Liver (tissue), 8 donors: ENCODE measurements at regions not wholly inside any gene's neighbourhood (a gene's known extent, or its start where the extent isn't known, plus 50 kb on each side); places are given as distances from the start of the nearest gene placed in this dataset.

Experiments
- DNase-seq: peaks from one replicate; pipeline ENCODE4 v3.0.0-alpha.2; 2017; ENCODE audit warnings: low spot score
- H3K27ac ChIP-seq, 2 donors: one replicate each; pipeline ENCODE4 v1.7.0; 2013; ENCODE audit warnings: inconsistent platforms in 2 of 2, low read length in 2 of 2, control low read depth in 1 of 2, low read depth in 1 of 2, mild to moderate bottlenecking in 1 of 2
- H3K27me3 ChIP-seq, 4 donors: one replicate each; pipeline versions ENCODE4 v1.6.1 to v1.7.0; 2013; ENCODE audit warnings: low read length in 3 of 4, inconsistent platforms in 1 of 4, mild to moderate bottlenecking in 1 of 4, moderate library complexity in 1 of 4; ENCODE audit not compliant: control insufficient read depth in 4 of 4, insufficient read depth in 4 of 4
- H3K36me3 ChIP-seq, 4 donors: one replicate each; pipeline versions ENCODE4 v1.6.1 to v1.7.0; 2013; ENCODE audit warnings: low read length in 3 of 4, mild to moderate bottlenecking in 3 of 4, low read depth in 1 of 4, moderate library complexity in 1 of 4; ENCODE audit not compliant: control insufficient read depth in 4 of 4, insufficient read depth in 3 of 4
- H3K4me1 ChIP-seq, 4 donors: one replicate each; pipeline versions ENCODE4 v1.6.1 to v1.7.0; 2013; ENCODE audit warnings: low read length in 3 of 4, mild to moderate bottlenecking in 3 of 4, moderate library complexity in 1 of 4; ENCODE audit not compliant: control insufficient read depth in 4 of 4, insufficient read depth in 4 of 4
- H3K4me3 ChIP-seq, 3 donors: one replicate each; pipeline versions ENCODE4 v1.6.1 to v1.7.0; 2013; ENCODE audit warnings: low read length in 3 of 3, control low read depth in 1 of 3, low read depth in 1 of 3, mild to moderate bottlenecking in 1 of 3
- H3K9ac ChIP-seq, 2 donors: one replicate each; pipeline ENCODE4 v1.7.0; 2013; ENCODE audit warnings: low read length in 2 of 2, mild to moderate bottlenecking in 2 of 2, moderate library complexity in 2 of 2, control low read depth in 1 of 2, low read depth in 1 of 2
- H3K9me3 ChIP-seq, 4 donors: one replicate each; pipeline versions ENCODE4 v1.6.1 to v1.7.0; 2013; ENCODE audit warnings: low read length in 3 of 4; ENCODE audit not compliant: control insufficient read depth in 4 of 4
- EGR1 ChIP-seq, 2 donors: IDR thresholded peaks; 2 replicates each; pipeline ENCODE4 v1.6.1; 2016 to 2018; ENCODE audit warnings: antibody characterized with exemption in 2 of 2, low read depth in 2 of 2
- FOXA1 ChIP-seq: IDR thresholded peaks from 2 replicates; pipeline ENCODE4 v1.6.1; 2016; ENCODE audit warnings: antibody characterized with exemption
- FOXA2 ChIP-seq: IDR thresholded peaks from 2 replicates; pipeline ENCODE4 v1.6.1; 2016; ENCODE audit warnings: antibody characterized with exemption
- GABPA ChIP-seq, 2 donors: IDR thresholded peaks in 1 of 2; conservative IDR thresholded peaks in 1 of 2; 2 replicates each; pipeline ENCODE4 v1.6.1; 2016; ENCODE audit warnings: antibody characterized with exemption in 2 of 2, mild to moderate bottlenecking in 1 of 2, moderate library complexity in 1 of 2
- HNF4G ChIP-seq: IDR thresholded peaks from 2 replicates; pipeline ENCODE4 v1.6.1; 2016; ENCODE audit warnings: antibody characterized with exemption
- JUND ChIP-seq, 2 donors: IDR thresholded peaks; 2 replicates each; pipeline ENCODE4 v1.6.1; 2016; ENCODE audit warnings: antibody characterized with exemption in 2 of 2
- NR2F2 ChIP-seq: IDR thresholded peaks from 2 replicates; pipeline ENCODE4 v1.6.1; 2016; ENCODE audit warnings: antibody characterized with exemption
- RAD21 ChIP-seq, 2 donors: IDR thresholded peaks; 2 replicates each; pipeline ENCODE4 v1.6.1; 2016; ENCODE audit warnings: antibody characterized with exemption in 2 of 2, mild to moderate bottlenecking in 2 of 2
- RXRA ChIP-seq, 2 donors: IDR thresholded peaks; 2 replicates each; pipeline ENCODE4 v1.6.1; 2017 to 2018; ENCODE audit warnings: antibody characterized with exemption in 2 of 2, mild to moderate bottlenecking in 1 of 2
- TAF1 ChIP-seq: conservative IDR thresholded peaks from 2 replicates; pipeline ENCODE4 v1.6.1; 2016; ENCODE audit warnings: antibody characterized with exemption, mild to moderate bottlenecking
- YY1 ChIP-seq: IDR thresholded peaks from 2 replicates; pipeline ENCODE4 v1.6.1; 2016; ENCODE audit warnings: antibody characterized with exemption, mild to moderate bottlenecking
- WGBS: extraction: QIAGEN DNeasy Blood & Tissue Kit; methylation state at CpG from one replicate; pipeline ENCODE4 v1.1.7; 2013; 5-methylcytosine and 5-hydroxymethylcytosine counted together
- TF ChIP-seq, protein P1 (sequence below): IDR thresholded peaks from 2 replicates; pipeline ENCODE4 v1.6.1; 2016; ENCODE audit warnings: antibody characterized with exemption
- TF ChIP-seq, protein P2 (sequence below): IDR thresholded peaks from 2 replicates; pipeline ENCODE4 v1.6.1; 2016; ENCODE audit warnings: antibody characterized with exemption
- TF ChIP-seq, protein P3 (sequence below): fragments of 150-350 bp; IDR thresholded peaks from 2 replicates; pipeline ENCODE4 v1.5.1; 2017; ENCODE audit warnings: improper control_type of control experiment, low read depth, low read length; ENCODE audit not compliant: missing input control
- TF ChIP-seq, protein P4 (sequence below): IDR thresholded peaks from 2 replicates; pipeline ENCODE4 v1.6.1; 2016; ENCODE audit warnings: antibody characterized with exemption
- TF ChIP-seq, protein P5 (sequence below): IDR thresholded peaks from 2 replicates; pipeline ENCODE4 v1.6.1; 2016; ENCODE audit warnings: antibody characterized with exemption, mild to moderate bottlenecking
- donor health status: healthy.
- donor health status: healthy.
- donor health status: healthy.
- donor health status: healthy.
- donor health status: healthy.

DNA sequence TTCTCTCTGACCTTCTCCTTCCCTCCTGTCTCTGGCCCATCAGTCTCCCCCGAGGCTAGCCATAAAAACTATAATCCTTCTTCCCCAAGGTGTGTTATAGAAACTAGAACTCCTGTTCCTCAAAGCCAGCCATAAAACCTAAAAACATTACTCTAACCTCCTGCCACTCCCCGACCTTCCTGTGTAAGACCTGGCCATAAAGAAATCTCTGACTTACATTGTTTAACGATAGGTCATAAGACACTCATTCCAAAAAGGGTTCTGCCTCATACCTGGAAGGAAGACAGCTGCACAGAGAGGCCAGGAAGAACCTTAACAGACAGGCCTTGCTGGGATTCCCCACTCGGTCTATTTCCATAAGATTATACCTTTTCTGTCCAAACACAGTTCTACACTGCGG, 70.9 kb upstream of the EEA1 start:
- H3K27me3 ChIP-seq: no peaks in the 10 kb centered on the region
- no peaks in the 10 kb centered on the region for H3K4me1 ChIP-seq
- no peak overlapping the region for H3K4me3 ChIP-seq
- no peak overlapping the region for H3K27ac ChIP-seq
- WGBS: 89% methylated on average over 5 of the region's 5 CpGs
- no peaks in the 10 kb centered on the region for H3K36me3 ChIP-seq
- no peaks in the 10 kb centered on the region for H3K9me3 ChIP-seq
- DNase-seq: no peak
- TF ChIP-seq JUND (IDR thresholded peaks at IDR 0.05) (no peak), NR2F2 (no peak), HNF4G (no peak), EGR1 (IDR thresholded peaks at IDR 0.05; ENCODE audit: low read depth in 2 of 2) (no peak), YY1 (no peak), RXRA (IDR thresholded peaks at IDR 0.05) (no peak), FOXA1 (no peak), GABPA (IDR thresholded peaks at IDR 0.05 in 1 of 2, conservative IDR thresholded peaks at IDR 0.05 in 1 of 2) (no peak)
- TF ChIP-seq, protein P1, sequence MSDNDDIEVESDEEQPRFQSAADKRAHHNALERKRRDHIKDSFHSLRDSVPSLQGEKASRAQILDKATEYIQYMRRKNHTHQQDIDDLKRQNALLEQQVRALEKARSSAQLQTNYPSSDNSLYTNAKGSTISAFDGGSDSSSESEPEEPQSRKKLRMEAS: no peak
- TF ChIP-seq, protein P2, sequence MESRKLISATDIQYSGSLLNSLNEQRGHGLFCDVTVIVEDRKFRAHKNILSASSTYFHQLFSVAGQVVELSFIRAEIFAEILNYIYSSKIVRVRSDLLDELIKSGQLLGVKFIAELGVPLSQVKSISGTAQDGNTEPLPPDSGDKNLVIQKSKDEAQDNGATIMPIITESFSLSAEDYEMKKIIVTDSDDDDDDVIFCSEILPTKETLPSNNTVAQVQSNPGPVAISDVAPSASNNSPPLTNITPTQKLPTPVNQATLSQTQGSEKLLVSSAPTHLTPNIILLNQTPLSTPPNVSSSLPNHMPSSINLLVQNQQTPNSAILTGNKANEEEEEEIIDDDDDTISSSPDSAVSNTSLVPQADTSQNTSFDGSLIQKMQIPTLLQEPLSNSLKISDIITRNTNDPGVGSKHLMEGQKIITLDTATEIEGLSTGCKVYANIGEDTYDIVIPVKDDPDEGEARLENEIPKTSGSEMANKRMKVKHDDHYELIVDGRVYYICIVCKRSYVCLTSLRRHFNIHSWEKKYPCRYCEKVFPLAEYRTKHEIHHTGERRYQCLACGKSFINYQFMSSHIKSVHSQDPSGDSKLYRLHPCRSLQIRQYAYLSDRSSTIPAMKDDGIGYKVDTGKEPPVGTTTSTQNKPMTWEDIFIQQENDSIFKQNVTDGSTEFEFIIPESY: no peak
- TF ChIP-seq, protein P3, sequence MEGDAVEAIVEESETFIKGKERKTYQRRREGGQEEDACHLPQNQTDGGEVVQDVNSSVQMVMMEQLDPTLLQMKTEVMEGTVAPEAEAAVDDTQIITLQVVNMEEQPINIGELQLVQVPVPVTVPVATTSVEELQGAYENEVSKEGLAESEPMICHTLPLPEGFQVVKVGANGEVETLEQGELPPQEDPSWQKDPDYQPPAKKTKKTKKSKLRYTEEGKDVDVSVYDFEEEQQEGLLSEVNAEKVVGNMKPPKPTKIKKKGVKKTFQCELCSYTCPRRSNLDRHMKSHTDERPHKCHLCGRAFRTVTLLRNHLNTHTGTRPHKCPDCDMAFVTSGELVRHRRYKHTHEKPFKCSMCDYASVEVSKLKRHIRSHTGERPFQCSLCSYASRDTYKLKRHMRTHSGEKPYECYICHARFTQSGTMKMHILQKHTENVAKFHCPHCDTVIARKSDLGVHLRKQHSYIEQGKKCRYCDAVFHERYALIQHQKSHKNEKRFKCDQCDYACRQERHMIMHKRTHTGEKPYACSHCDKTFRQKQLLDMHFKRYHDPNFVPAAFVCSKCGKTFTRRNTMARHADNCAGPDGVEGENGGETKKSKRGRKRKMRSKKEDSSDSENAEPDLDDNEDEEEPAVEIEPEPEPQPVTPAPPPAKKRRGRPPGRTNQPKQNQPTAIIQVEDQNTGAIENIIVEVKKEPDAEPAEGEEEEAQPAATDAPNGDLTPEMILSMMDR: no peak
- TF ChIP-seq, protein P4, sequence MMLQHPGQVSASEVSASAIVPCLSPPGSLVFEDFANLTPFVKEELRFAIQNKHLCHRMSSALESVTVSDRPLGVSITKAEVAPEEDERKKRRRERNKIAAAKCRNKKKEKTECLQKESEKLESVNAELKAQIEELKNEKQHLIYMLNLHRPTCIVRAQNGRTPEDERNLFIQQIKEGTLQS: no peak
- H3K9ac ChIP-seq: no peak overlapping the region

DNA sequence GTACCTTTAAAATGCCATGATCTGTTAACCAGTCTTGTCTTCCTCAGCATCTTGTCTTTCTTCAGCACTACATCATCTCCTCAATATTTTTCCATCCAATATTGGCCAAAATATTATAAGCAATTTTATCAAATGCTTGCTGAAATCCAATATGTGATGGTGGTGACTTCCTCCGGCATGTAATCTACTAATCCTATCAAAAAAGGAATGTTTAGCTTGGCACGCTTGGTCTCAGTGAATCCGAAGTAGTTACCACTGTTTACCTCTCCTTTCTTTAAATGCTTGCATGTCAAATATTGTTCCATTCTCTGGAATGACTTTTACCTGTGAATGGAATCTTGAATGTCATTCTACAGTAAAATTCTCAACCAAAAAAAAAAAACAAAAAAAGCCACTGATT, 72.3 kb upstream of the EEA1 start:
- no peaks in the 10 kb centered on the region for H3K4me1 ChIP-seq
- no peaks in the 10 kb centered on the region for H3K36me3 ChIP-seq
- no peak overlapping the region for H3K9ac ChIP-seq
- no peak overlapping the region for H3K4me3 ChIP-seq
- no peaks in the 10 kb centered on the region for H3K27me3 ChIP-seq
- no peak for DNase-seq
- TF ChIP-seq RXRA (IDR thresholded peaks at IDR 0.05) (no peak), FOXA1 (no peak), RAD21 (IDR thresholded peaks at IDR 0.05) (no peak), TAF1 (no peak), EGR1 (IDR thresholded peaks at IDR 0.05; ENCODE audit: low read depth in 2 of 2) (no peak), NR2F2 (no peak), FOXA2 (no peak), JUND (IDR thresholded peaks at IDR 0.05) (no peak), HNF4G (no peak)
- TF ChIP-seq, protein P3: no peak
- TF ChIP-seq, protein P5, sequence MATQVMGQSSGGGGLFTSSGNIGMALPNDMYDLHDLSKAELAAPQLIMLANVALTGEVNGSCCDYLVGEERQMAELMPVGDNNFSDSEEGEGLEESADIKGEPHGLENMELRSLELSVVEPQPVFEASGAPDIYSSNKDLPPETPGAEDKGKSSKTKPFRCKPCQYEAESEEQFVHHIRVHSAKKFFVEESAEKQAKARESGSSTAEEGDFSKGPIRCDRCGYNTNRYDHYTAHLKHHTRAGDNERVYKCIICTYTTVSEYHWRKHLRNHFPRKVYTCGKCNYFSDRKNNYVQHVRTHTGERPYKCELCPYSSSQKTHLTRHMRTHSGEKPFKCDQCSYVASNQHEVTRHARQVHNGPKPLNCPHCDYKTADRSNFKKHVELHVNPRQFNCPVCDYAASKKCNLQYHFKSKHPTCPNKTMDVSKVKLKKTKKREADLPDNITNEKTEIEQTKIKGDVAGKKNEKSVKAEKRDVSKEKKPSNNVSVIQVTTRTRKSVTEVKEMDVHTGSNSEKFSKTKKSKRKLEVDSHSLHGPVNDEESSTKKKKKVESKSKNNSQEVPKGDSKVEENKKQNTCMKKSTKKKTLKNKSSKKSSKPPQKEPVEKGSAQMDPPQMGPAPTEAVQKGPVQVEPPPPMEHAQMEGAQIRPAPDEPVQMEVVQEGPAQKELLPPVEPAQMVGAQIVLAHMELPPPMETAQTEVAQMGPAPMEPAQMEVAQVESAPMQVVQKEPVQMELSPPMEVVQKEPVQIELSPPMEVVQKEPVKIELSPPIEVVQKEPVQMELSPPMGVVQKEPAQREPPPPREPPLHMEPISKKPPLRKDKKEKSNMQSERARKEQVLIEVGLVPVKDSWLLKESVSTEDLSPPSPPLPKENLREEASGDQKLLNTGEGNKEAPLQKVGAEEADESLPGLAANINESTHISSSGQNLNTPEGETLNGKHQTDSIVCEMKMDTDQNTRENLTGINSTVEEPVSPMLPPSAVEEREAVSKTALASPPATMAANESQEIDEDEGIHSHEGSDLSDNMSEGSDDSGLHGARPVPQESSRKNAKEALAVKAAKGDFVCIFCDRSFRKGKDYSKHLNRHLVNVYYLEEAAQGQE: no peak
- 90% methylated on average over 3 of the region's 3 CpGs for WGBS
- no peaks in the 10 kb centered on the region for H3K9me3 ChIP-seq
- no peak overlapping the region for H3K27ac ChIP-seq
